PC-3 (cell line): ENCODE measurements at regions not wholly inside any gene's neighbourhood (a gene's known extent, or its start where the extent isn't known, plus 50 kb on each side); places are given as distances from the start of the nearest gene placed in this dataset.

Source experiments
- ATAC-seq: fragments of 200-7000 bp; cut with Tn5 transposase; 2 replicates; pipeline ENCODE4 v1.9.1; 2020; ENCODE audit warnings: mild to moderate bottlenecking, moderate library complexity
- BruUV-seq: library from RNA; stranded (reverse); fragments of 400-500 nt; replicated peaks from 2 replicates; lab custom pipeline; 2021; lab: Mats Ljungman, UMichigan
- CTCF ChIA-PET: fragments of 300-600 bp; sonication (Branson Sonifier 250); formaldehyde crosslinking; loops from one replicate; lab custom pipeline; 2022; ENCODE audit warnings: antibody characterized with exemption; lab: Charles Lee
- POLR2A ChIA-PET: fragments of 300-600 bp; sonication (Branson Sonifier 250); formaldehyde crosslinking; loops from one replicate; lab custom pipeline; 2022; ENCODE audit warnings: antibody characterized with exemption; ENCODE audit not compliant: unreplicated experiment; lab: Charles Lee
- DNase-seq: peaks from one replicate; pipeline ENCODE4 v3.0.0-alpha.2; 2015
- H2AFZ ChIP-seq: fragments of 300-600 bp; sonication (generic); 2 replicates; pipeline ENCODE4 v1.6.0; 2016; ENCODE audit warnings: antibody characterized with exemption, low read length
- H3F3A ChIP-seq: fragments of 300-600 bp; sonication (generic); one replicate; pipeline ENCODE4 v1.6.0; 2017; ENCODE audit warnings: antibody characterized with exemption, low read length, control low read depth, mild to moderate bottlenecking; ENCODE audit not compliant: unreplicated experiment
- H3K27ac ChIP-seq: fragments of 300-600 bp; sonication (generic); 2 replicates; pipeline ENCODE4 v1.5.1; 2016; ENCODE audit warnings: mild to moderate bottlenecking, low read length
- H3K27me3 ChIP-seq: fragments of 300-600 bp; sonication (generic); 2 replicates; pipeline ENCODE4 v1.6.1; 2016; ENCODE audit warnings: low read length, mixed read lengths
- H3K36me3 ChIP-seq: fragments of 300-600 bp; sonication (generic); 2 replicates; pipeline ENCODE4 v1.6.1; 2016; ENCODE audit warnings: low read depth, mixed run types, low read length, mixed read lengths
- H3K4me1 ChIP-seq: fragments of 300-600 bp; sonication (generic); 2 replicates; pipeline ENCODE4 v1.5.1; 2016; ENCODE audit warnings: low read length; ENCODE audit not compliant: insufficient read depth
- H3K4me2 ChIP-seq: fragments of 300-600 bp; sonication (generic); 2 replicates; pipeline ENCODE4 v1.6.0; 2016; ENCODE audit warnings: low read length
- H3K4me3 ChIP-seq: fragments of 300-600 bp; sonication (generic); 2 replicates; pipeline ENCODE4 v1.5.1; 2016; ENCODE audit warnings: mild to moderate bottlenecking, low read length, mixed read lengths
- H3K79me2 ChIP-seq: fragments of 300-600 bp; sonication (generic); 2 replicates; pipeline ENCODE4 v1.6.1; 2017; ENCODE audit warnings: low read length, mixed read lengths
- H3K9ac ChIP-seq: fragments of 300-600 bp; sonication (generic); 2 replicates; pipeline ENCODE4 v1.6.0; 2016; ENCODE audit warnings: mild to moderate bottlenecking, low read length
- H3K9me2 ChIP-seq: fragments of 300-600 bp; sonication (generic); replicated peaks from 2 replicates; pipeline ENCODE4 v1.6.1; 2016; ENCODE audit warnings: mixed run types, low read length, mixed read lengths
- H3K9me3 ChIP-seq: fragments of 300-600 bp; sonication (generic); 2 replicates; pipeline ENCODE4 v1.6.1; 2016; ENCODE audit warnings: low read length, mixed read lengths
- H4K20me1 ChIP-seq: fragments of 300-600 bp; sonication (generic); 2 replicates; pipeline ENCODE4 v1.6.1; 2016; ENCODE audit warnings: low read length, mixed read lengths
- CTCF ChIP-seq: fragments of 300-600 bp; sonication (generic); conservative IDR thresholded peaks from 2 replicates; pipeline ENCODE4 v1.5.1; 2017; ENCODE audit warnings: antibody characterized with exemption, low read depth, mild to moderate bottlenecking, low read length
- EZH2 ChIP-seq: fragments of 300-600 bp; sonication (generic); IDR thresholded peaks from one replicate; pipeline ENCODE4 v1.6.1; 2017; ENCODE audit warnings: antibody characterized with exemption, mild to moderate bottlenecking, low read length; ENCODE audit not compliant: unreplicated experiment
- EZH2phosphoT487 ChIP-seq: fragments of 300-600 bp; sonication (generic); IDR thresholded peaks from 2 replicates; pipeline ENCODE4 v1.6.1; 2018; ENCODE audit warnings: mild to moderate bottlenecking, antibody characterized with exemption, low read length, borderline replicate concordance
- intact Hi-C: fragments of 100-400 bp; cut with micrococcal nuclease; formaldehyde crosslinking; loops from 2 replicates; pipeline ENCODE4 v1.9.0; 2023

- ATAC-seq, result no peak
- Histone ChIP-seq H4K20me1 (no peaks in the 10 kb centered on the region), H2AFZ (no peak overlapping the region), H3K4me3 (no peak overlapping the region), H3K9ac (no peak overlapping the region), H3K9me2 (no peaks in the 10 kb centered on the region), H3F3A (no peaks in the 10 kb centered on the region), H3K27ac (no peak overlapping the region), H3K4me1 (no peaks in the 10 kb centered on the region), H3K9me3 (no peaks in the 10 kb centered on the region; the same call in 1 of the 2 replicates), H3K27me3 (peaks cover 72% of the 10 kb centered on the region), H3K79me2 (no peaks in the 10 kb centered on the region), H3K4me2 (no peak overlapping the region), H3K36me3 (no peaks in the 10 kb centered on the region)
- intact Hi-C loops, result no loop called here
- no TSS peak for BruUV-seq
- CTCF ChIA-PET, result no interaction called here
- POLR2A ChIA-PET, result no interaction called here
- no peak for TF ChIP-seq EZH2phosphoT487
- no peak for TF ChIP-seq EZH2
- no peak for TF ChIP-seq CTCF
- DNase-seq, result no peak
These were observed 59.2 kb upstream of the B3GAT1 start for GRCh38 chr11:134471087-134471715.

GRCh38 chr11:134470238-134470637 lies 58.2 kb upstream of the B3GAT1 start:
- CTCF ChIA-PET, result no interaction called here

More at GRCh38 chr11:134470238-134470637, 58.2 kb upstream of the B3GAT1 start:
- no peak overlapping the region for H3K27ac ChIP-seq
- POLR2A ChIA-PET, result no interaction called here
- ATAC-seq (no peak), DNase-seq (no peak)
- H3K9ac ChIP-seq, result no peak overlapping the region
- H3K9me2 ChIP-seq, result no peaks in the 10 kb centered on the region
- BruUV-seq, result no TSS peak
- no peaks in the 10 kb centered on the region for H3K36me3 ChIP-seq
- no peak overlapping the region for H2AFZ ChIP-seq
- no peak overlapping the region for H3K4me2 ChIP-seq
- intact Hi-C loops, result no loop called here
- H3K4me3 ChIP-seq, result no peak overlapping the region
- TF ChIP-seq EZH2phosphoT487 (no peak), CTCF (no peak), EZH2 (no peak)
- H3F3A ChIP-seq, result no peaks in the 10 kb centered on the region
- H4K20me1 ChIP-seq, result no peaks in the 10 kb centered on the region
- no peaks in the 10 kb centered on the region for H3K79me2 ChIP-seq
- no peaks in the 10 kb centered on the region; the same call in 1 of the 2 replicates for H3K9me3 ChIP-seq
- H3K27me3 ChIP-seq, result peaks cover 82% of the 10 kb centered on the region
- no peaks in the 10 kb centered on the region for H3K4me1 ChIP-seq
